K562 (cell line): ENCODE measurements at regions not wholly inside any gene's neighbourhood (a gene's known extent, or its start where the extent isn't known, plus 50 kb on each side); places are given as distances from the start of the nearest gene placed in this dataset.

ENCODE experiments used
- BCL6 ChIP-seq: fragments of 250-450 bp; sonication (Bioruptor Pico); IDR thresholded peaks from 2 replicates; pipeline ENCODE4 v1.4.0; 2020
- BRD9 ChIP-seq: fragments of 450-650 bp; IDR thresholded peaks from 2 replicates; pipeline ENCODE4 v1.6.1; 2018; ENCODE audit warnings: low read depth; ENCODE audit not compliant: partially characterized antibody
- CBFA2T3 ChIP-seq: fragments of 450-650 bp; IDR thresholded peaks from 2 replicates; pipeline ENCODE4 v1.6.1; 2017
- CUX1 ChIP-seq: fragments of 200-800 bp; sonication (Bioruptor generic); IDR thresholded peaks from 2 replicates; pipeline ENCODE4 v1.6.1; 2016; ENCODE audit warnings: missing genetic modification characterization, missing compliant biosample characterization
- EGR1 ChIP-seq: fragments of 450-650 bp; conservative IDR thresholded peaks from 2 replicates; pipeline ENCODE4 v1.6.1; 2017; ENCODE audit warnings: mild to moderate bottlenecking
- MIER1 ChIP-seq: fragments of 450-650 bp; IDR thresholded peaks from 2 replicates; pipeline ENCODE4 v1.6.1; 2016; ENCODE audit warnings: antibody characterized with exemption, mild to moderate bottlenecking, low read depth
- RBM15 ChIP-seq: fragments of 200-400 bp; formaldehyde crosslinking; IDR thresholded peaks from 2 replicates; pipeline ENCODE4 v1.6.1; 2018; ENCODE audit warnings: mild to moderate bottlenecking, low read length, moderate library complexity; ENCODE audit not compliant: insufficient read depth
- SMAD3 ChIP-seq: fragments of 450-650 bp; formaldehyde crosslinking; conservative IDR thresholded peaks from 2 replicates; pipeline ENCODE4 v1.4.0; 2020; ENCODE audit warnings: mild to moderate bottlenecking
- SP2 ChIP-seq: IDR thresholded peaks from 2 replicates; pipeline ENCODE4 v1.6.1; 2011; ENCODE audit warnings: mild to moderate bottlenecking, low read depth, low read length, moderate library complexity; ENCODE audit not compliant: poor library complexity, severe bottlenecking; ENCODE audit errors: extremely low read depth
- TOE1 ChIP-seq, 2 experiments: fragments of 450-650 bp in 1 of 2; sonication (generic) in 1 of 2; formaldehyde crosslinking in 1 of 2; IDR thresholded peaks; 2 replicates each; pipeline versions ENCODE4 v1.7.1 to v1.8.0; 2016 to 2022; ENCODE audit warnings: borderline replicate concordance in 2 of 2, mild to moderate bottlenecking in 2 of 2, antibody characterized with exemption in 1 of 2, inconsistent platforms in 1 of 2, low read depth in 1 of 2, missing genetic modification reagents in 1 of 2, moderate library complexity in 1 of 2
- ZNF133 ChIP-seq: fragments of 250-450 bp; sonication (Bioruptor Pico); IDR thresholded peaks from 2 replicates; pipeline ENCODE4 v1.4.0; 2020; ENCODE audit warnings: mild to moderate bottlenecking
- ZNF239 ChIP-seq: fragments of 250-450 bp; sonication (Bioruptor Pico); IDR thresholded peaks from 2 replicates; pipeline ENCODE4 v1.4.0; 2020; ENCODE audit warnings: mild to moderate bottlenecking
- ZNF589 ChIP-seq: fragments of 200-800 bp; sonication (Bioruptor generic); IDR thresholded peaks from 2 replicates; pipeline ENCODE4 v1.6.1; 2016; ENCODE audit warnings: low read depth, missing genetic modification characterization, missing compliant biosample characterization
- ZSCAN32 ChIP-seq: fragments of 450-650 bp; formaldehyde crosslinking; IDR thresholded peaks from 2 replicates; pipeline ENCODE4 v1.4.0; 2020; ENCODE audit warnings: mild to moderate bottlenecking, moderate library complexity
- TF ChIP-seq, protein P1 (sequence below), 3 experiments: fragments of 200-800 bp in 1 of 3; sonication (Bioruptor generic) in 1 of 3; sonication (generic) in 1 of 3; formaldehyde crosslinking in 1 of 3; IDR thresholded peaks; 2 replicates each; pipeline versions ENCODE4 v1.6.1 to v1.8.0; 2016 to 2022; ENCODE audit warnings: mild to moderate bottlenecking in 2 of 3, missing compliant biosample characterization in 2 of 3, missing genetic modification characterization in 2 of 3, missing genetic modification reagents in 1 of 3
- TF ChIP-seq, protein P2 (sequence below): sonication (generic); formaldehyde crosslinking; IDR thresholded peaks from 2 replicates; pipeline ENCODE4 v1.8.0; 2023; ENCODE audit warnings: mild to moderate bottlenecking, missing genetic modification reagents

- no peak; the same call in 1 of the 2 replicates for TF ChIP-seq TOE1 (IDR thresholded peaks at IDR 0.05; ENCODE audit: borderline replicate concordance)
- TF ChIP-seq TOE1 (CRISPR knock-in tag; IDR thresholded peaks at IDR 0.05; ENCODE audit: borderline replicate concordance, low read depth): no peak
- TF ChIP-seq CUX1 (CRISPR knock-in tag): peak; percentile 66; the same call in 1 of the 2 replicates
- no peak for TF ChIP-seq ZSCAN32 (CRISPR knock-in tag)
- no peak for TF ChIP-seq RBM15
- TF ChIP-seq BRD9: peak; percentile 48
- TF ChIP-seq, protein P1, sequence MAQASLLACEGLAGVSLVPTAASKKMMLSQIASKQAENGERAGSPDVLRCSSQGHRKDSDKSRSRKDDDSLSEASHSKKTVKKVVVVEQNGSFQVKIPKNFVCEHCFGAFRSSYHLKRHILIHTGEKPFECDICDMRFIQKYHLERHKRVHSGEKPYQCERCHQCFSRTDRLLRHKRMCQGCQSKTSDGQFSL (CRISPR knock-in tag; IDR thresholded peaks at IDR 0.05): no peak
- TF ChIP-seq, protein P1 (tag; IDR thresholded peaks at IDR 0.05): no peak
- TF ChIP-seq ZNF239 (CRISPR knock-in tag): no peak
- TF ChIP-seq CBFA2T3: no peak
- TF ChIP-seq ZNF589 (CRISPR knock-in tag): peak; percentile 37; the same call in 1 of the 2 replicates
- TF ChIP-seq, protein P2, sequence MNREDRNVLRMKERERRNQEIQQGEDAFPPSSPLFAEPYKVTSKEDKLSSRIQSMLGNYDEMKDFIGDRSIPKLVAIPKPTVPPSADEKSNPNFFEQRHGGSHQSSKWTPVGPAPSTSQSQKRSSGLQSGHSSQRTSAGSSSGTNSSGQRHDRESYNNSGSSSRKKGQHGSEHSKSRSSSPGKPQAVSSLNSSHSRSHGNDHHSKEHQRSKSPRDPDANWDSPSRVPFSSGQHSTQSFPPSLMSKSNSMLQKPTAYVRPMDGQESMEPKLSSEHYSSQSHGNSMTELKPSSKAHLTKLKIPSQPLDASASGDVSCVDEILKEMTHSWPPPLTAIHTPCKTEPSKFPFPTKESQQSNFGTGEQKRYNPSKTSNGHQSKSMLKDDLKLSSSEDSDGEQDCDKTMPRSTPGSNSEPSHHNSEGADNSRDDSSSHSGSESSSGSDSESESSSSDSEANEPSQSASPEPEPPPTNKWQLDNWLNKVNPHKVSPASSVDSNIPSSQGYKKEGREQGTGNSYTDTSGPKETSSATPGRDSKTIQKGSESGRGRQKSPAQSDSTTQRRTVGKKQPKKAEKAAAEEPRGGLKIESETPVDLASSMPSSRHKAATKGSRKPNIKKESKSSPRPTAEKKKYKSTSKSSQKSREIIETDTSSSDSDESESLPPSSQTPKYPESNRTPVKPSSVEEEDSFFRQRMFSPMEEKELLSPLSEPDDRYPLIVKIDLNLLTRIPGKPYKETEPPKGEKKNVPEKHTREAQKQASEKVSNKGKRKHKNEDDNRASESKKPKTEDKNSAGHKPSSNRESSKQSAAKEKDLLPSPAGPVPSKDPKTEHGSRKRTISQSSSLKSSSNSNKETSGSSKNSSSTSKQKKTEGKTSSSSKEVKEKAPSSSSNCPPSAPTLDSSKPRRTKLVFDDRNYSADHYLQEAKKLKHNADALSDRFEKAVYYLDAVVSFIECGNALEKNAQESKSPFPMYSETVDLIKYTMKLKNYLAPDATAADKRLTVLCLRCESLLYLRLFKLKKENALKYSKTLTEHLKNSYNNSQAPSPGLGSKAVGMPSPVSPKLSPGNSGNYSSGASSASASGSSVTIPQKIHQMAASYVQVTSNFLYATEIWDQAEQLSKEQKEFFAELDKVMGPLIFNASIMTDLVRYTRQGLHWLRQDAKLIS: peak; percentile 60; the same call in 1 of the 2 replicates
- no peak for TF ChIP-seq BCL6 (CRISPR knock-in tag)
- no peak for TF ChIP-seq MIER1
- TF ChIP-seq SP2: no peak
- TF ChIP-seq ZNF133: no peak
- TF ChIP-seq EGR1: peak; percentile 83
- TF ChIP-seq SMAD3: no peak
These were observed 64.4 kb upstream of the NPAS1 start (continued) for GRCh38 chr19:46954993-46955812.
